Mesendoderm (in vitro differentiated cells): ENCODE measurements at regions not wholly inside any gene's neighbourhood (a gene's known extent, or its start where the extent isn't known, plus 50 kb on each side); places are given as distances from the start of the nearest gene placed in this dataset.

Experiments used
- DNase-seq: peaks from one replicate; pipeline ENCODE4 v3.0.0; 2013
- H2AK5ac ChIP-seq: 2 replicates; pipeline ENCODE4 v1.6.1; 2013; ENCODE audit warnings: low read length, inconsistent platforms
- H2BK120ac ChIP-seq: 2 replicates; pipeline ENCODE4 v1.6.1; 2013; ENCODE audit warnings: low read depth, mild to moderate bottlenecking, low read length, moderate library complexity, mixed read lengths
- H2BK15ac ChIP-seq: replicated peaks from 2 replicates; pipeline ENCODE4 v1.6.1; 2013; ENCODE audit warnings: low read depth, mild to moderate bottlenecking, moderate library complexity
- H2BK5ac ChIP-seq: 2 replicates; pipeline ENCODE4 v1.6.1; 2013; ENCODE audit warnings: low read length, inconsistent platforms
- H3K18ac ChIP-seq: 2 replicates; pipeline ENCODE4 v1.6.1; 2013; ENCODE audit warnings: mild to moderate bottlenecking, low read length, mixed read lengths
- H3K23ac ChIP-seq: one replicate; pipeline ENCODE4 v1.6.1; 2013; ENCODE audit warnings: low read length
- H3K27ac ChIP-seq: 2 replicates; pipeline ENCODE4 v1.5.1; 2013; ENCODE audit warnings: low read depth, mild to moderate bottlenecking, inconsistent platforms, low read length, moderate library complexity
- H3K27me3 ChIP-seq: 2 replicates; pipeline ENCODE4 v1.6.1; 2013; ENCODE audit warnings: low read length, control low read depth, mild to moderate bottlenecking, inconsistent platforms; ENCODE audit not compliant: insufficient read depth, poor library complexity
- H3K36me3 ChIP-seq: 2 replicates; pipeline ENCODE4 v1.6.1; 2013; ENCODE audit warnings: low read length, inconsistent platforms; ENCODE audit not compliant: control insufficient read depth, insufficient read depth
- H3K4ac ChIP-seq: one replicate; pipeline ENCODE4 v1.6.1; 2013; ENCODE audit warnings: low read depth, mild to moderate bottlenecking, low read length, moderate library complexity
- H3K4me1 ChIP-seq: 2 replicates; pipeline ENCODE4 v1.6.1; 2013; ENCODE audit warnings: low read depth, low read length, inconsistent platforms; ENCODE audit not compliant: control insufficient read depth
- H3K4me2 ChIP-seq: 2 replicates; pipeline ENCODE4 v1.6.1; 2013; ENCODE audit warnings: low read length
- H3K4me3 ChIP-seq: 2 replicates; pipeline ENCODE4 v1.5.1; 2013; ENCODE audit warnings: mild to moderate bottlenecking, low read length
- H3K56ac ChIP-seq: one replicate; pipeline ENCODE4 v1.6.1; 2013; ENCODE audit warnings: low read length
- H3K79me1 ChIP-seq: 2 replicates; pipeline ENCODE4 v1.6.1; 2013; ENCODE audit warnings: low read length, inconsistent platforms
- H3K79me2 ChIP-seq: 2 replicates; pipeline ENCODE4 v1.6.1; 2013; ENCODE audit warnings: mild to moderate bottlenecking, low read length; ENCODE audit not compliant: control insufficient read depth, insufficient read depth
- H3K9ac ChIP-seq: 2 replicates; pipeline ENCODE4 v1.6.1; 2013; ENCODE audit warnings: low read length, inconsistent platforms
- H4K5ac ChIP-seq: one replicate; pipeline ENCODE4 v1.6.1; 2013; ENCODE audit warnings: low read length
- H4K8ac ChIP-seq: one replicate; pipeline ENCODE4 v1.6.1; 2013; ENCODE audit warnings: low read depth, mild to moderate bottlenecking, control low read depth, low read length, moderate library complexity
- WGBS: extraction: QIAGEN DNeasy Blood & Tissue Kit; methylation state at CpG from one replicate; pipeline ENCODE4 v1.1.7; 2013; ENCODE audit warnings: low lambda C conversion rate, missing lambda C conversion rate; ENCODE audit not compliant: insufficient coverage; ENCODE audit errors: extremely low coverage; 5-methylcytosine and 5-hydroxymethylcytosine counted together

DNA sequence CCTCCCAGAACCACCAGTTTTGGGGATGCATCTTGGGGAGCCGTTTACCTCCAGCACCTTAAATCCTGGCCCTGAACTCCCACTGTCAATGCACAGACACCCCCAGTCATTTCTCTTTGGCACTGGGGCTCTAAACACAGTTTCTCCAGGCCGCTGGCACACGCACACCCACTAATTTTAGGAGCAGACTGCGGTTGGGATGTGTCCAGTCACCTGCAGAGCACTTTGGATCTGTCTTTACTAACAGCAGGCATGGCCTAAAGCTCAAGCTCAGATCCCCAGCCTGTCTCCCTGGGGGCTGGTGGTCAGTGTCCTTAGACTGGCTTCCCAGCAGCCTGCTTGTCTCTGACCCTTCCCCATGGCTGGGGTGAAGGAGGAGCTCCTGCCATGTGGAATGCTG, 49.9 kb downstream of the SYNE3 start:
- Histone ChIP-seq H3K56ac (no peak overlapping the region), H4K8ac (no peak overlapping the region), H3K18ac (no peak overlapping the region), H3K79me2 (no peaks in the 10 kb centered on the region), H3K9ac (no peak overlapping the region), H4K5ac (no peak overlapping the region), H2BK120ac (no peak overlapping the region), H2AK5ac (no peak overlapping the region), H3K4me3 (no peak overlapping the region), H3K4me2 (no peak overlapping the region), H3K23ac (no peak overlapping the region), H3K27ac (no peak overlapping the region), H3K79me1 (no peaks in the 10 kb centered on the region), H2BK15ac (no peak overlapping the region), H3K27me3 (no peaks in the 10 kb centered on the region), H3K4me1 (peaks cover under 1% of the 10 kb centered on the region), H3K4ac (no peak overlapping the region), H2BK5ac (no peak overlapping the region), H3K36me3 (no peaks in the 10 kb centered on the region)
- WGBS: no CpG with 5 or more reads among the region's 4 CpGs
- DNase-seq: no peak

DNA sequence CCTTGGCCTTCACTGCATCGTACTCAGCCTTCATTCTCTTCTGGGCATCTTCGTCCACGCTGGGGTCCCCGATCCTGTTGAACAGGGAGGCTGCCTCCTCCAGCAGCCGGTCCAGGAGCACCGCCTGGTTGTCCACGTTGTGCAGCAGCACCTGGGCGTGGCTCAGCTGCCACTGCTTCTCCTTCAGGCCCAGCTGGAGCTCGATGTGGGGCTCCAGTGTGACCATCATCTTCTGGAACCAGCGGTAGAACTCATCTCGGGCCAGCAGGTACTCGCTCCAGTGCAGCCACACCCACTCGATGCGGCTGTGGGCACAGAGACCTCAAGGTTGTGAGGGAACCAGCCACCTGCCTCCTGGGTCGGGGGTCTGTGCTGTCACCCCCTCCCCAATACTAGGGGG, 50.5 kb downstream of the SYNE3 start:
- Histone ChIP-seq H3K27me3 (no peaks in the 10 kb centered on the region), H3K4me2 (no peak overlapping the region), H3K79me2 (no peaks in the 10 kb centered on the region), H3K36me3 (no peaks in the 10 kb centered on the region), H2BK15ac (no peak overlapping the region), H3K79me1 (no peaks in the 10 kb centered on the region), H3K9ac (no peak overlapping the region), H3K4ac (no peak overlapping the region), H4K5ac (no peak overlapping the region), H2BK5ac (no peak overlapping the region), H4K8ac (no peak overlapping the region), H3K4me1 (peaks cover 4% of the 10 kb centered on the region), H3K56ac (no peak overlapping the region), H3K27ac (no peak overlapping the region), H3K18ac (no peak overlapping the region), H2BK120ac (no peak overlapping the region), H2AK5ac (no peak overlapping the region), H3K23ac (no peak overlapping the region), H3K4me3 (no peak overlapping the region)
- WGBS: no CpG with 5 or more reads among the region's 15 CpGs
- no peak for DNase-seq

DNA sequence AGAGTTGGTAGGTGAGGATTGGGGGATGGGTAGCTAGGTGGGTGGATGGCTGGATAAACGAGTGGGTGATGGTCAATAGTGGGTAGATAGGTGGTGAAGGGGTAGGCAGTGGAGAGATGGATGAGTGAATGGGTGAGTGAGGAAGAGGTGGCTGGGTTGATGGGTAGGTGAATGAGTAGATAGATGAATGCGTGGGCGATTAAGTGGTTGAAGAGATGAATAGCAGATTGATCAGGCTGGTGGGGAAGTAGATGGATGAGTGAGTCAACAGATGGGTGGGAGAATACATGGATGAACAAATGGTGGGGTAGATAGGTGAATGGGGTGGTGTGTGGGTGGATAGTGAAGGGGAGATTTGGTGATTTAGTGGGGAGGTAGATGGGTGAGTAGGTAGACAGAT, 51.1 kb downstream of the SYNE3 start:
- Histone ChIP-seq H3K9ac (no peak overlapping the region), H2BK120ac (no peak overlapping the region), H2BK15ac (no peak overlapping the region), H3K79me2 (no peaks in the 10 kb centered on the region), H3K4me2 (no peak overlapping the region), H3K4me3 (no peak overlapping the region), H4K5ac (no peak overlapping the region), H4K8ac (no peak overlapping the region), H3K4me1 (peaks cover 5% of the 10 kb centered on the region), H3K56ac (no peak overlapping the region), H3K36me3 (no peaks in the 10 kb centered on the region), H3K4ac (no peak overlapping the region), H3K18ac (no peak overlapping the region), H3K27ac (no peak overlapping the region), H2BK5ac (no peak overlapping the region), H3K79me1 (no peaks in the 10 kb centered on the region), H2AK5ac (no peak overlapping the region), H3K27me3 (no peaks in the 10 kb centered on the region), H3K23ac (no peak overlapping the region)
- no peak for DNase-seq
- WGBS: 100% methylated on average over 2 of the region's 3 CpGs

DNA sequence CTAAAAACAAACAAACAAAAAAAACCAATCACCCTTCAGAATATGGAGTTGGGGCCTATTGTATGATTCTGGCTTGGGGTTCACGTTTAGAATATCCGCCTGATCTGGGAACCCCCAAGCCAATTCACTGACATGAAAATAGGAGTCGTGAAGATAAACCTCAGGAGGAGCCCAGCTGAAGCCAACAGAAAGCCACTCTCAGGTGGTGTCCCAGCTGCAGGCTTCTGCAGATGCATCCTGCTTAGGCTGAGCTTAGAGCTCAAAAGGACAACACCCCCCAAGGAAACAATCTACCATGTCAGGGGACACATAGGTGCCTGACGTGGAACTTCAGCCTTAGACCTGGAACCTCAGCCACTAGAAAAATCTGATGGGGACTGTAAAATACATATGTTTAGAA, 51.9 kb downstream of the SYNE3 start:
- no peak overlapping the region for H3K18ac ChIP-seq
- WGBS: no CpG with 5 or more reads among the region's 4 CpGs
- H3K56ac ChIP-seq: no peak overlapping the region
- no peak overlapping the region for H2BK15ac ChIP-seq
- H3K23ac ChIP-seq: no peak overlapping the region
- no peaks in the 10 kb centered on the region for H3K79me1 ChIP-seq
- H4K8ac ChIP-seq: no peak overlapping the region
- H3K27ac ChIP-seq: no peak overlapping the region
- DNase-seq: no peak
- no peaks in the 10 kb centered on the region for H3K36me3 ChIP-seq
- no peak overlapping the region for H3K9ac ChIP-seq
- no peak overlapping the region for H2BK120ac ChIP-seq
- H3K4ac ChIP-seq: no peak overlapping the region
- H3K79me2 ChIP-seq: no peaks in the 10 kb centered on the region
- no peak overlapping the region for H2AK5ac ChIP-seq
- H3K4me1 ChIP-seq: peaks cover 5% of the 10 kb centered on the region
- no peak overlapping the region for H3K4me3 ChIP-seq
- H2BK5ac ChIP-seq: no peak overlapping the region
- H3K4me2 ChIP-seq: no peak overlapping the region
- no peak overlapping the region for H4K5ac ChIP-seq
- H3K27me3 ChIP-seq: no peaks in the 10 kb centered on the region

GRCh38 chr14:95464103-95464502, 52.3 kb downstream of the SYNE3 start:
- Histone ChIP-seq H3K4me3 (no peak overlapping the region), H2BK5ac (no peak overlapping the region), H3K4me2 (no peak overlapping the region), H3K79me1 (no peaks in the 10 kb centered on the region), H3K36me3 (no peaks in the 10 kb centered on the region), H2BK120ac (no peak overlapping the region), H3K4me1 (peaks cover 5% of the 10 kb centered on the region), H3K4ac (no peak overlapping the region), H3K18ac (no peak overlapping the region), H4K8ac (no peak overlapping the region), H3K27ac (no peak overlapping the region), H4K5ac (no peak overlapping the region), H3K27me3 (no peaks in the 10 kb centered on the region), H3K56ac (no peak overlapping the region), H3K23ac (no peak overlapping the region), H2BK15ac (no peak overlapping the region), H3K79me2 (no peaks in the 10 kb centered on the region), H2AK5ac (no peak overlapping the region), H3K9ac (no peak overlapping the region)
- no CpG with 5 or more reads among the region's 6 CpGs for WGBS
- no peak for DNase-seq

DNA sequence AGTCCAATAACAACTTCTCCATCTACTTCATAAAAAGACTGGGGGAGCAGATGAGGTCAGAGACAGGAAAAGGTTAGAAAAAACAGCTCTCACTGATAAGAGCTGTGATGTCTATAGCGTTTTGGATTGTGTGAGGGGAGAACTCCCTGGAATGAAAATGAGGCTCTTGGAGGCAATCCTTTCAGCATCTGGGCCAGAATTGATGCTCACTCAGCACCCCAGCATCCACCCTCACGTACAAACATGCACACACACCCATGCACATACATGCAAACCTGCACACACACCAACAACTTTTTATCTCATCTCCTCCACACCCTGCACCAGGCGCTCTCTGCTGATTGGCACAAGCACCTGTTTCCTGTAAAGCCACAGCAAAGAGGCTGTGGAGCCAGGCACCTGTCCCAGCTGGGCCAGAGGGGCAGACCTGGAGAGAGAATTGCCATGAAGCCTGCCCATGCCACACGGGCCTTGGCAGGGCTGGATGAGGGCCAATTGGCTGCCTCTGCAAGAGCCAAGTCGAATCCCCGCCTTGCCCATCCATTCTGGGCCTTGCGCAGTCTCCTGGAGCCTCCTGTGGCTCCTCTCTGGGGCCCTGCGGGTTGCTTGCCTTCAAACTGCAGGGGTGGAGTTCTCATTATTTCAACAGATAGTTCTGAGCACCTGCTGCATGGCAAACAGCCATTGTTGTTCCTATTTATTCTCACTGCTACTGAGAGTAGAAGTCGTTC, 53.1 kb downstream of the SYNE3 start:
- no peak overlapping the region for H4K5ac ChIP-seq
- no peak overlapping the region for H3K4me2 ChIP-seq
- no peak overlapping the region for H2BK15ac ChIP-seq
- no peak overlapping the region for H4K8ac ChIP-seq
- DNase-seq: no peak
- no peak overlapping the region for H2BK5ac ChIP-seq
- H3K36me3 ChIP-seq: no peaks in the 10 kb centered on the region
- H3K79me1 ChIP-seq: no peaks in the 10 kb centered on the region
- H3K4me1 ChIP-seq: peaks cover 5% of the 10 kb centered on the region
- no peak overlapping the region for H3K4me3 ChIP-seq
- WGBS: no CpG with 5 or more reads among the region's 9 CpGs
- no peak overlapping the region for H3K18ac ChIP-seq
- no peak overlapping the region for H2BK120ac ChIP-seq
- no peak overlapping the region for H3K56ac ChIP-seq
- no peak overlapping the region for H3K27ac ChIP-seq
- no peak overlapping the region for H3K23ac ChIP-seq
- H2AK5ac ChIP-seq: no peak overlapping the region
- H3K79me2 ChIP-seq: no peaks in the 10 kb centered on the region
- H3K4ac ChIP-seq: no peak overlapping the region
- H3K27me3 ChIP-seq: no peaks in the 10 kb centered on the region
- no peak overlapping the region for H3K9ac ChIP-seq
